ENCODE measurements at regions not wholly inside any gene's neighbourhood (a gene's known extent, or its start where the extent isn't known, plus 50 kb on each side); places are given as distances from the start of the nearest gene placed in this dataset.

- H3K4me3 Mint-ChIP-seq, result no peak overlapping the region
- Histone ChIP-seq H3K36me3 (replicated peaks in 1 of 2; ENCODE audit: control extremely low read depth in 1 of 2, control insufficient read depth in 1 of 2, extremely low read depth in 1 of 2, insufficient read depth in 2 of 2, low read length in 1 of 2) (no peaks in the 10 kb centered on the region), H3K9me3 (ENCODE audit: control extremely low read depth in 1 of 3, control insufficient read depth in 2 of 3, insufficient read depth in 1 of 3, low read length in 2 of 3) (peaks cover 0 to 6% (median 0%) of the 10 kb centered on the region in 3 donors), H3K4me3 (ENCODE audit: control extremely low read depth in 1 of 5, extremely low read depth in 1 of 5, insufficient read depth in 1 of 5, low read depth in 2 of 5, low read length in 4 of 5) (no peak overlapping the region), H3K4me1 (ENCODE audit: control insufficient read depth in 2 of 2, insufficient read depth in 2 of 2, low read length in 2 of 2) (no peaks in the 10 kb centered on the region), H4K20me1 (ENCODE audit: control insufficient read depth, insufficient read depth, low read length, poor library complexity, severe bottlenecking) (no peaks in the 10 kb centered on the region), H3K27me3 (replicated peaks in 1 of 4; ENCODE audit: control extremely low read depth in 1 of 4, control insufficient read depth in 3 of 4, insufficient read depth in 4 of 4, low read length in 3 of 4) (no peaks in the 10 kb centered on the region), H3K79me2 (ENCODE audit: control insufficient read depth, insufficient read depth, low read length) (no peaks in the 10 kb centered on the region), H3K9ac (ENCODE audit: low read length) (no peak overlapping the region), H2AFZ (ENCODE audit: insufficient read depth, low read depth, low read length, poor library complexity, severe bottlenecking) (no peak overlapping the region), H3K27ac (ENCODE audit: low read length in 2 of 2) (no peak overlapping the region), H3K4me2 (replicated peaks; ENCODE audit: low read depth, low read length, poor library complexity, severe bottlenecking) (no peak overlapping the region)
- ChIA-PET POLR2A (no interaction called here), CTCF (no interaction called here)
- H3K4me1 Mint-ChIP-seq, result no peaks in the 10 kb centered on the region
- whole genome bisulfite sequencing (ENCODE audit: insufficient coverage), result no CpG with 5 or more reads among the region's 1 CpG
- TF ChIP-seq EZH2 (IDR thresholded peaks at IDR 0.05; ENCODE audit: borderline replicate concordance, insufficient read depth, low read depth, low read length, poor library complexity, severe bottlenecking) (no peak), CTCF (IDR thresholded peaks at IDR 0.05) (no peak)
- no peaks in the 10 kb centered on the region for H3K27me3 Mint-ChIP-seq
- ATAC-seq (ENCODE audit: low read depth) (no peak), DNase-seq (no peak)
- no peak overlapping the region for H3K27ac Mint-ChIP-seq
- H3K9me3 Mint-ChIP-seq (ENCODE audit: insufficient read depth), result peaks cover under 1% of the 10 kb centered on the region
- intact Hi-C loops (cut with micrococcal nuclease), result no loop called here
These were observed 768.3 kb downstream of the RAPGEF2 start for GRCh38 chr4:159871141-159871540.

DNA sequence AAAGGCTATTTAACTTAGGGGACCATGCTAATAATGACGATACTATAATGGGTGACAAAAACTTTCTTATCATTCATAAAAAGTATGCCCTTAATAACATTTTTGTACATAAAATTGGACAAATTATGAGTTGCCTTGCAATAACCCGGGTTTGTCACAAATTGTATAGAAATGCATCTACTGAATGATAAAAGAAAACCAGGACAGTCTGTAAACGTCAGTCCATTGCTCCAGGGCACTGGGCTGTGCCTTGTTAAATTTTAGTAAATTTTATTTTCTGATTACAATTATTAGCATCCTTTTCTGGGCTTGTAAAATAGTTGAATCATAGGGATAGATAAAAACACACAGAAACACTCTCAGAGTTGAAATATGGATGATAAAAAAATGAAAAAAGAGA lies 778.3 kb downstream of the RAPGEF2 start:
- TF ChIP-seq EZH2 (IDR thresholded peaks at IDR 0.05; ENCODE audit: borderline replicate concordance, insufficient read depth, low read depth, low read length, poor library complexity, severe bottlenecking) (no peak), CTCF (IDR thresholded peaks at IDR 0.05) (no peak)
- CTCF ChIA-PET, result no interaction called here
- Histone ChIP-seq H3K79me2 (ENCODE audit: control insufficient read depth, insufficient read depth, low read length) (no peaks in the 10 kb centered on the region), H3K27me3 (replicated peaks in 1 of 4; ENCODE audit: control extremely low read depth in 1 of 4, control insufficient read depth in 3 of 4, insufficient read depth in 4 of 4, low read length in 3 of 4) (no peaks in the 10 kb centered on the region), H4K20me1 (ENCODE audit: control insufficient read depth, insufficient read depth, low read length, poor library complexity, severe bottlenecking) (no peaks in the 10 kb centered on the region), H3K36me3 (replicated peaks in 1 of 2; ENCODE audit: control extremely low read depth in 1 of 2, control insufficient read depth in 1 of 2, extremely low read depth in 1 of 2, insufficient read depth in 2 of 2, low read length in 1 of 2) (no peaks in the 10 kb centered on the region), H3K9ac (ENCODE audit: low read length) (no peak overlapping the region), H3K27ac (ENCODE audit: low read length in 2 of 2) (no peak overlapping the region), H3K4me1 (ENCODE audit: control insufficient read depth in 2 of 2, insufficient read depth in 2 of 2, low read length in 2 of 2) (no peaks in the 10 kb centered on the region), H2AFZ (ENCODE audit: insufficient read depth, low read depth, low read length, poor library complexity, severe bottlenecking) (no peak overlapping the region), H3K4me2 (replicated peaks; ENCODE audit: low read depth, low read length, poor library complexity, severe bottlenecking) (no peak overlapping the region), H3K9me3 (ENCODE audit: control extremely low read depth in 1 of 3, control insufficient read depth in 2 of 3, insufficient read depth in 1 of 3, low read length in 2 of 3) (peaks cover 0 to 12% (median 0%) of the 10 kb centered on the region in 3 donors), H3K4me3 (ENCODE audit: control extremely low read depth in 1 of 5, extremely low read depth in 1 of 5, insufficient read depth in 1 of 5, low read depth in 2 of 5, low read length in 4 of 5) (no peak overlapping the region)
- no peaks in the 10 kb centered on the region for H3K27me3 Mint-ChIP-seq
- no peak overlapping the region for H3K4me3 Mint-ChIP-seq
- no peak overlapping the region for H3K27ac Mint-ChIP-seq
- POLR2A ChIA-PET, result no interaction called here
- peaks cover 1% of the 10 kb centered on the region for H3K9me3 Mint-ChIP-seq (ENCODE audit: insufficient read depth)
- intact Hi-C loops (cut with micrococcal nuclease), result no loop called here
- no peak for ATAC-seq (ENCODE audit: low read depth)
- no peak for DNase-seq
- WGBS (ENCODE audit: insufficient coverage), result no CpG with 5 or more reads among the region's 3 CpGs
- H3K4me1 Mint-ChIP-seq, result no peaks in the 10 kb centered on the region

Measured in B cell (primary cell).